ENCODE measurements at regions not wholly inside any gene's neighbourhood (a gene's known extent, or its start where the extent isn't known, plus 50 kb on each side); places are given as distances from the start of the nearest gene placed in this dataset.

GRCh38 chr1:198864695-198865094 lies 225.9 kb downstream of the PTPRC start:
- no peak for DNase-seq (ENCODE audit: low read depth)

GRCh38 chr1:198865319-198865718 lies 226.5 kb downstream of the PTPRC start:
- no peak for DNase-seq (ENCODE audit: low read depth)

GRCh38 chr1:198867182-198867581 lies 228.3 kb downstream of the PTPRC start:
- DNase-seq (ENCODE audit: low read depth): no peak

GRCh38 chr1:198873696-198874230 lies 234.9 kb downstream of the PTPRC start:
- no peak for DNase-seq (ENCODE audit: low read depth)

- DNase-seq (ENCODE audit: low read depth): no peak
Measured at GRCh38 chr1:198876371-198876871, 237.6 kb downstream of the PTPRC start.

- no peak for DNase-seq (ENCODE audit: low read depth)
Measured at GRCh38 chr1:198878566-198878965, 239.7 kb downstream of the PTPRC start.

GRCh38 chr1:198879711-198880306 lies 241.0 kb downstream of the PTPRC start:
- no peak for DNase-seq (ENCODE audit: low read depth)

DNA sequence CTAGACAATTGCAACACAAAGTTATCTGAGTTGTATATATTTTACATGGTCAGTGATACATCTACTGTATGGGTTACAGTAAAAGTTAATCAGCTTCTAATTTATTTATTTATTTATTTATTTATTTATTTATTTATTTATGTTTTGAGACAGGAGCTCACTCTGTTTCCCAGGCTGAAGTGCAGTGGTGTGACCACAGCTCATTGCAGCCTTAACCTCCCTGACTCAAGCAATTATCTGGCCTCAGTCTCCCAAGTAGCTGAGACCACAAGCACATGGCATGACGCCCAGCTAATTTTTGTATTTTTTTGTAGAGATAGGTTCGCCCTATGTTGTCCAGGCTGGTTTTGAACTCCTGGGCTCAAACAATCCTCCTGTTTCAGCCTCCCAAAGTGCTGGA lies 241.6 kb downstream of the PTPRC start:
- DNase-seq (ENCODE audit: low read depth): no peak

DNA sequence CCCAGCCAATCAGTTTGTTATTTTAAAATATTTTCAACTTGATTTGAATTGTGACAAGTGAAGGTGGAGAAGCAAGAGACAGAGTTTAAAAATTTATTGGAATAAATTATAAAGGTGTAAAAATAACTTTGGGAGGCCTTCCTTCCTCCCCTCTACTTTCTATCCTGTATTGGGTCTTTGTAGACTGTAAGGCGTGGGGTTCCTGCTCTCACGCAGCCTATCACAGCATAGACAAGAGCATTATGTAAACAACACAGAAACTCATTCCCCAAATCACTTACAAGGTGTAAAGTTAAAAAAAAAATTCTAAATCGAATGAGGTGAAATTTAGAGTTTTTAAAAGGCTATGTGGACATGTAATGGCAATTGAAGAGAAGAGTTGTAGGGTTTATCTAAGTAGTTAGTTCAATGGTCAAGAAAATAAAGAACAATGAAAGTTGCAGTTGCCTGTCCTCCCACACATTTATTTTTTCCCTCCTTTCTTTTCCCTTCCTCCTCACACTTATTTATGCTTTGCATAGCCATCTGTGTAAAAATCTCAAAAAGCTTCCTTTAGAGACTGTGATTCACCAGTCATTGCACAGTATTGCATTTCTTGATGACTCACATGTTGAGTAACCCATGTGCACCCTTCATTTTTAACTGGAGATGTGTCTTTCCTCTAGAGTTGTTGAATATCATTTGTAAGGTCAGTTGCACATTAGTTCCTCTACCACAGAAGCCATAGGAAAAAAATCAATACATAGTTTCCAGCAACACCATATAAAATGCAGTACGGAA lies 242.2 kb downstream of the PTPRC start:
- DNase-seq (ENCODE audit: low read depth): no peak

DNA sequence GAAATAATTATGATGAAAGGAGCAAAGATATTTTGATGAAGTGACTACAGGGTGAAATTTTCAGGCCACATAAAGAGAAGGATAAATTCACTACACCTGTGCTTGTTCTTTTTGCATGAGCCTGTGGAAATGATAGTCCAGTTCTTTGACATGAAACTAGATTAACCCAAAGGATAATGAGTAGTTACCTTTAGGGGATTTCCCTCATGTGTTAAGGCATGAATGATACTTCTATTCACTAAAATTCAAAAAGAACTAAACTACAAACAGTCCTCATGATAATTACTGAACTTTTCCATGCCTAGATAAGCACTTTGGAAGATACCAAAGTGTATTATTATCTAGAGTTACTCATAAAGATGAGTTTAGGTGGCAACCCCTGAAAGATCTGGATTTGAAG lies 244.3 kb downstream of the PTPRC start:
- DNase-seq (ENCODE audit: low read depth): no peak

DNA sequence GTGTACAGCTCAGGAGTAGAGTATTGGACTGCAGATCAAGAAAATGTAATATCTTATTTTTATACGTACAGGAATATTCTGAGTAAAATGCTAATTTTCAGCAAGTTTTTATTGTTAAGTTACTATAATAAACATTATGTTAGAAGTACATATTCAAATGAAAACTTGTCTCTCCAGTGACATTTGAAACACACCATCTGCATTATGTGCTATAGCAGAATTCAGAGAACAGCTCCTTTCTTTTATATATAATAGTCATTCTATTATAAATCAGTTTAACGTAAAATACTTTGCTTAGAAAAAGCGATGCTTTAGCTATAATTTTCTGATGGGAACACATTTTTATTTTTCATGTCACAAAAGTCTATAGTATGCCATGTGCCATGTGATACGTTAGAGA lies 249.0 kb downstream of the PTPRC start:
- DNase-seq (ENCODE audit: low read depth): no peak

DNA sequence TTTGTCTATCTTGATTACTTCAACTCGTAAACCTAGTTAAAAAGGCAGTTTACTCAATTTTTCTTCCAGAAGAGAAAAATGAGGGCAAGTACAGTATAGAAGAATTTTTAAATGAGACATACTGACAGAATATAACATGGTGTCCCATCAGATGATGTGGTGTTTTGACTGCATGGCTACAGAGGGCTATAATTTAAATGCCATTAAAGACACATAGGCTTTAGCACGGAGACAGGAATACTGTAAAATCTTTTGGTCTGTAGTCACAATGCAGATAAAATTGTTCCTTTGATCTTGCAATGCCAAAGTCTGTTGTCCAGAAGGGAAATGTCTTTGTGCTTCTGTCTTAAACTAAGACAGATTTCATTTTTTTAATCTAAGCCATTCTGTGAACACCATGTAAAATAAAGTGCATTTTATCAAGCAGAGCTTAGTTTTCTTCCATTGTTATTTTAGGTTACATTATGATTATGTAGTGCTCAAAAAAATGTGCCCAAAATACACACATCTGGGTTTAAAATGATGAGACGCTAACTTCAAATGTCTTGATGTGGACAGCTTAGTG lies 249.6 kb downstream of the PTPRC start:
- DNase-seq (ENCODE audit: low read depth): no peak

DNA sequence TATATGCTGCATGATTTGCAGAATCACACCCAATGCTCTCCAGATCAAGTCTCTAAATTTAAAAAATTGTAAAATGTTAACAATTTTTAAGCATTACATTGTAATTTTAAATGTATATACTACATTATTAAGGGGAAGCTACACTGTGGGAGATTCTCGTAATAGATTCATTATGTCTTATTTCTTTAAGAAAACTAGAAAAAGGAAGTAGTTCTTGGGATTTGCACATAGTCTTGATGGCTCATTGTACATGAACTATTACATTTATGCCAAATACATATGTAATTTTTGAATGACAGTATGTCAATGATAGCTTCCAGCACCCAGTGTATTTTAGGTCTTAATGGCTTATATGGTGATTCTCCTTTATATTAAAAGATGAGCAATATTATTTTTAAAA lies 250.3 kb downstream of the PTPRC start:
- no peak for DNase-seq (ENCODE audit: low read depth)

- DNase-seq (ENCODE audit: low read depth): no peak
Measured at GRCh38 chr1:198889749-198890148, 250.9 kb downstream of the PTPRC start.

DNA sequence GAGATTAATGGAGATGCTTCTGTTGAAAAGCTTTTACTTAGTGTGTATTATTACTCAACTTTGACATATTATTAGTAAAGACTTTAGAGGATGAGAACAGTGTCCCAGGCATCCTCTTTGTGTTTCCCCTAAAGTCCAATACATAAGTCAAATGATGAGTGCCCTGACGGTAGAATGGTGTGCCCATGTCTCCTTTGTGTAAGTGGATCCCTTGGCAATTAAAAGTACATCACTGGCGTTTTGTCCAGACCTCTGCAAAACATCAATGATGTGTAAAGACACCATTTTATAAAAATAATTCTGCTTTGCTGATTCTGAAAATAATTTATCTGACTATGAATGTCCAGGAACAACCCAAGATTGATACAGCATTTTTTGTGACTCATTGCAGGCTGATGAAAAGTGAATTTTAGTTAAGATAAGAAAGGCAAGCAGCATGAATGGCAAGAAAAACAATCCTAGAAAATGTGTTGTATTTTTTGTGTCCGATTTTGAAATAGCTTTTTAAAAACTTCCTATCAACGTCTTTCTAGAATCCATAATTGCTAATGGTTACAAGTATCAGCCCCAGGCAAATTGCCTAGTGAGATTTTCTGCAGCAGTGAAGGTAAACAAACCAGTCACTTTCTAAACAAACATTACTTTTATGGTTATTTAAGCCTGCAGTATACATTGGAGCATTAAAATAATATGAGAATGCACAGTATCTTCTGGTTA lies 251.5 kb downstream of the PTPRC start:
- DNase-seq (ENCODE audit: low read depth): no peak

DNA sequence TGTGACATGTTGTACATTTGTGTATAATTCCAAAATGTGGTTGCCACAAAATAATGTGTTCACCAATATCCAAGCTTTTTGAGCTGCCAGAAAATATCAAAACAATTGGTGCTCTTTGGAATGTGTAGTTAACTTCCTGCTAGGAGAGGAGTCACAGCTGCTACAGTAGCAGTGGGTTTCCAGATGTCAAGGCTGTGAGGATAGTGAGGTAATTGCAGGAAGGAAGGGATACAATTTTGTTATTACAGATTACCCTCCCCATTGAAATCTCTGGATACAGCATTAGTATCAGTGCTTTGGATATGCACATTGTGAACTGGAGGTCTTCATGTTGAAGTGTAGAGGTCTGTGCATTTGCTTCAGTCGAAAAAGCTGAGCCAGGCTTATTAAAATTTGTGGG lies 253.2 kb downstream of the PTPRC start:
- no peak for DNase-seq (ENCODE audit: low read depth)

DNA sequence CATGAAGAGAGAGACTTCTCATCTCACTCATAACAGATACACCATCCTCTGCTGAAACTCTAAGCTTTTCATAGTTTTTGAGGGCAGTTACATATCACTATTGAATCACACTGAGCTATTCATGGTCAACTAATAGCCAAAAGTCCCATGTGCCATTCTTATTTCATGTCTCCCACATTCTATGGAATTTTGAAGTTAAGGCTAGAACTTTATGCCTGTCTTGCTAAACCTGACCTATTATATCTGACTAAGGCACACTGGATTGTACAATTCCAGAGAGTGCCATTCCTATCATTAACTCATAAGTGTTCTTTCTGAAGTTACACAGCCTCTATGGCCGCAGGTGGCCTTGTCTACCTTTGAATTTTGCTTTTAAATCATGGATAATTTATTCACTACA lies 254.3 kb downstream of the PTPRC start:
- DNase-seq (ENCODE audit: low read depth): no peak

DNA sequence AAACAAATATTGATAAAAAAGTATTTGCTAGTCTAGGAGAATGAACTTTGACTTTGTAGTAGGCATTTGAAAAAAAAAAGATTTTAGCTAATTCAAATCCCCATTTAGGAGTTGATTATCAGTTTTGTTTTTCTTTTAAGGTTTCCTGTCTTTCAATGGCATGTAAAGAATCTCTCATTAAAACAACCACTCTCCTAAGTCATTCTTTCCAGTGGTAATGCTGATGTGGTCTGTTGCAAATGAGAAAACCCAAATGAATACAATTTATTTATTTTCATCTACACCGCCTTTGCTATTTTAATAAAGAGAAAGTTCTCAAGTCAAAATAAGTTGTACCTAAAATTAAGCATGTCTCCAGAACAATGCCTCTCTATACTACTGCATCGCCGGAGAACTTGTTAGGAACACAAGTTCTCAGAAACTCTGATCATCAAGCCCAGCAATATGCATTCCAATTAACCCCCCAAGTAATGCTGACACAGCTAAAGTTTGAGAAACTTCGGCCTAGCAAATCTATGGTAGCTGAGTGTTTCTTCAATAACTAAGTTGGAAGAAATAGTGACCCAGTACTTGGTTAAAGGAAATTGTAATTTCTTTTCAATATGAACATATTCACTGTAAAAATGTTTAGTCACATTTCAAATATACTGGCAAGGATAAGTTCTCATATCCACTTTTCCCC lies 255.1 kb downstream of the PTPRC start:
- DNase-seq (ENCODE audit: low read depth): no peak

GRCh38 chr1:198901266-198901665 lies 262.4 kb downstream of the PTPRC start:
- no peak for DNase-seq (ENCODE audit: low read depth)

DNA sequence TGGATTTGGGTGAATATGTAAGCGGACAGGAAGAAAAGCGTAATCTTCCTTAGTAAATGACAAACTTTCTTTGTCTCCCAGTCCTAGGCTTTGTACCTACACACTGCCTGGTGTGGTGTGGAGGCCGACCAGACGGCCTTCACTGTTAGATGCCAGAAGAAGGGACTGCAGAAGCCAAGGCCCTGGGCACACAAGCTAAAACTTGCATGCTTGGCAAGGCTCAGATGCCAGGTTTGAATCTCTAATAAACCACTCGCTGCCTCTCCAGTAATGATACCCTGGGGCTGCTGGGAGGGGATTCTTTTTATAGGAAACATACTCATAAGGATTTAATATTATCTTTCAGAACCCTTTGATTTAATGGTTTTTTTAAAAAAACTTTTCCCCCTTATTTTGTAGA lies 263.8 kb downstream of the PTPRC start:
- no peak for DNase-seq (ENCODE audit: low read depth)

- no peak for DNase-seq (ENCODE audit: low read depth)
Measured at GRCh38 chr1:198903203-198903602, 264.4 kb downstream of the PTPRC start.

- no peak for DNase-seq (ENCODE audit: low read depth)
Measured at GRCh38 chr1:198903621-198904020, 264.8 kb downstream of the PTPRC start.
